T1000 (cell line): ENCODE measurements at regions not wholly inside any gene's neighbourhood (a gene's known extent, or its start where the extent isn't known, plus 50 kb on each side); places are given as distances from the start of the nearest gene placed in this dataset.
"Not testable (repeated sequence)": the region's sequence is repeated elsewhere in the genome, so short reads cannot be mapped to it uniquely, and the experiment has no call there.

ENCODE experiments used
- DNase-seq: peaks from one replicate; lab custom pipeline; 2025; ENCODE audit warnings: mixed read lengths; lab: John Stamatoyannopoulos, UW

DNA sequence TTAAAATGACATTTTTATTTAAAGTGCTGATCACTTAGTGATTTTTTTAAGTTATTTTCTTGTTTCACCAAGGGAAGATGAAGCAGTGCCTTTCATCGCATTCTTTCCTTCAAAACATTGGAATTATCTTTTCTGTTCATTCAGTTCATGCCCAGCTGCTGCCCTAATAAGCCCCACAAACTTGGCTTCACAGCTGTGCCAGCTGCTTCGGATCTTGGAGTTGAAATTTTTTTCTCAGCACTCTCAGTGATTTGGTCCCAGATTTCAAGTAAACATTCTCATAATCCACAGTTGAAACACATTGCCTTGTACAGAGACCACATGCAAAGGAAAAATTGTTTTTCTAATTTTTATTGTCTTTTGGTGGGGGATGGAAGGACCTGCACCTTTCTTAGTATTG lies 353.3 kb upstream of the LRP1B start:
- DNase-seq = no peak

DNA sequence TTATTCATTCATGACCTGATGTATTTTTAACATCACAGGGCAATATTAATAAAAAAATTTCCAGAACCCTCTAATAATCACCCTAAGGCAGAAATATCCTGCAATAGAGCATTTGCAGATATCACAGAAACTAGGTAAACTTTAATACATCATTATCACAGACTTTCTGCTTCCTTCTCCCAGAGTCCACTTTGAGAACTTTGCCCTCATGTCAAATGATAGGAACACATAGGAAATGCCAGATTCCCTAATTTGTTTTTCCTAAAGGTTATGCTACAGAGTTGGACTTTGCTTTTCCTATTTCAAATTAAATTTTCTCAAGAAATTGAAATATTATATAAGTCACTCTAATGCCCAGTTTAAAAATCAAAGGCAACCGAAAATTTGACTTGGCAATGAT lies 352.8 kb upstream of the LRP1B start:
- DNase-seq = no peak

DNA sequence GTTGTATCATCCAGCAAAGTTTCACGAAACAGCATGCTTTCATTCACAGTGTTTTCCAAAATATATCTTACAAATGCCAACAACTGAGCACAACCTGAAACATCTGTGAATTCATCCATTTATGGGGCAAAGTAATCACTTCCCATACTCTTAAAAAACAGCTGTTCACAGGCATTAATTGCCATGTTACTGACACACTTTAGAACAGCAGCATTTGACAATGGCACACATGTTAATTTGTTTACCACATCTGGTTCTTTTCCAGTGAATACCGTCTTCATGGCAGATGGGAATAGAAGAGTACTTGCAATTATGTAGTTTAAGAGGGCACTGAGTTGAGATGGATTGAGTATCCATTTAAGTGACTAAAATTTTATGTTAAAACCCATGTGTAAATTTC lies 347.4 kb upstream of the LRP1B start:
- DNase-seq = no peak

DNA sequence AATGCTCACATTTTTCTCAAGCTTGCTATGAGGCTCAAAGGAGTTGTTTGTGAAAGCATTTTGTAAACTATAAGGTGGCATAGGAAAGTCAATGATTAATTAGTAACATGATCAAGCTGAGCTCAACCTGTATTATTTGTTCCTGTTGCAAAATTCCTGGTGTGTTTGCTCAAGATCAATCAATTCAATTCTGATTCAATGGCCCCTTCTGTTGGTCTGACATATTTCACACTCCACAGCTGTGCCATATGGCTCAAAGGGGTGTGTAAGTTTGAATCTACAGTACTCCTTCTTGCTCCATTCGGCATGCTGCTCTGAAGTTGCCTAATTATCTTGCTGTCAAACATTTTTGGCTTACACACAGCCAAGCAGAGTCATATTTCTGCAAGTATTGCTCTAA lies 341.6 kb upstream of the LRP1B start:
- DNase-seq = no peak

DNA sequence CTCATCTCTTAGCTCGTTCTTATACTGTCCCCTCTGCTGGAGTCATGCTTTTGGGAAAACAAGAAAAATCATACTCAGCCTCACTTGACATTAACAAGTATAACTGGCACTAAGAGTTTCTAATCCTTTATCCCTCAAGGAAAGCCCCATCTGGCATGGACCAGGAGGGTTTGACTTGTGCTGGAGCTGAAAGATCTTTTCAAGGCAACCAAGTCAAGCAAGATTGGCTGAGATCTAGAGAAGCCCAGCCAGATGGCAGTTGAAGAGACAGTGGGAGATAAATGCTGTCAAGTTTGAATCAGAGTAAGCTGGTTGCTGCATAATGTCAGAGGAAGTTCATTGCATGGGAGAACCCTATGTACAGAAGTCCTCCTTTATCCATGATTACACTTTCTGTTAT lies 336.5 kb upstream of the LRP1B start:
- DNase-seq = no peak

DNA sequence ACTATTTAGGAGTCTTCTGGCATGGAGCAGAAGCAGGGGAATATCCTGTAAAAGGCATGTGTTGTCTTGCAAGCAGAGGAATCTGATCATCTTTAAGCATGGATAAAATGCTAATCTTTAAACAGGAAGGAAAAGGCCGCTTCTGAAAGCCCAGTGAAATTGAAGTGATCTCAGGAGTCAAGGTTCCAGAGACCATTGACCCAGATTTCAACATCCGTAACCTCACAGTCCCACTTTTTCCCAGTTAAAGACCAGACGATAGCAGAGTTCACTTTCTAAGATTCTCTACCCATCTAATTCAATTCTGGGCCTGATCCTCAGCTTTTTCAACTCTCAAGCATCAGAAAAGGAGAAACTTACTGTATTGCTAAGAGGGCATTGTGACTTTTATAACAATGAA lies 332.2 kb upstream of the LRP1B start:
- DNase-seq = no peak

DNA sequence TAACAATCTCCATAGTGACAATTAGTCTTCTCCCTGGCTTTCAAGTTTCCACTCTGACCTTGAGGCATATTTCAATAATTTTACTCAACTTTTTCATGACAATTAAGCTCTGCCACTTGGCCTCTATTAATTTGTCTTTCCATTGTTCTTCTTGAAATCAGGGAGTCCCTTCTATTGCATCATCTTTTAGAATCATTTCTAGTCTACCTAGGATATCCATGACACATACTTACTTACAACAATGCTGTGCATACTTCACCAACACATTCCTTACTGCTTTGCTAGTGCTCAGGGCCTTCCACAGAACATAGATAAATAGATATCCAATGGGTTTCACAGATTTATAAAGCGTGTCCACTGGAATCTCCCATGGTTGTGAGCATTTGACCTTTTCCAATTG lies 331.5 kb upstream of the LRP1B start:
- DNase-seq = no peak

DNA sequence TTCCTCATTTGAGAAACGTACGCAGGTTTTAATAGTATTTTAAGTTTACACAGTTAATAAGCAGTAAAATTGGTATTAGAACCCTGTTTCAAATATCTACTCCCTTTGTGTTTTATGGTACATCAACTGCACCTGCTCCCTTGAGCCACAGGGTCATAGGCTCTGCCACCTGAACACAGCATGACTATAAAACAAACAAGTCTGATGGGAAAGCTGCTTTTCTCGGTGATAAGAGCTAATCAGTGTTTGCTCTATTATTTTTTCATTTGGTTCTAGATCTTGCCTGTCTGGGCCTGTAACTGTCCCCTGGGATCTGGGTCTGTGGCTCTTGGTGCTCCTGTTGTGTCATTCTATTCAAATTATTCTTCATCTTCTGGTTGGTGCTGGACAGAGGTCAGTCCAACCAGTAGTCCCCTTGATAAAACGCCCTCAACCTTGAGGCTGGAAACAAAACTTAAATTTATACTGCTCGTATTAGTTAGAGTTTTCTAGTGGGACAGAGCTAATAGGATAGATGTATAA lies 314.8 kb upstream of the LRP1B start:
- no peak for DNase-seq

DNA sequence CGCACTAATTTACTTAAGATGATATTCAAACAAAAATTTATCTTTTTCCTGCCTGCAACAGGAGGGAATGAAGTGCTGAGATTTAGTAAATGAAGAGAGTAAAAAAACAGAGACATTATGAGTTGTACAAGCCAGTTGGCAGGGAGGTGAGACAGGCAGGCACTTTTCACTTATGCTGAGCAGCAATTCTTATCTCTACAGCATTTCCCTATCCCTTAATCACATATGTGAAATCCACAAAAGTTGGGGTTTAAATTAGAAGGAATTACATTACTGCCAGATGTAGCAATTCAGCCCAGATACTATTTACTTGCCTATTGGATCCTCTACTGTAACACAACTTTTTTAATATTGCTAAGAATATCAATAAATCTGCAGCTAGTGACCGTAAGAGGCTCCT lies 314.2 kb upstream of the LRP1B start:
- DNase-seq = no peak

DNA sequence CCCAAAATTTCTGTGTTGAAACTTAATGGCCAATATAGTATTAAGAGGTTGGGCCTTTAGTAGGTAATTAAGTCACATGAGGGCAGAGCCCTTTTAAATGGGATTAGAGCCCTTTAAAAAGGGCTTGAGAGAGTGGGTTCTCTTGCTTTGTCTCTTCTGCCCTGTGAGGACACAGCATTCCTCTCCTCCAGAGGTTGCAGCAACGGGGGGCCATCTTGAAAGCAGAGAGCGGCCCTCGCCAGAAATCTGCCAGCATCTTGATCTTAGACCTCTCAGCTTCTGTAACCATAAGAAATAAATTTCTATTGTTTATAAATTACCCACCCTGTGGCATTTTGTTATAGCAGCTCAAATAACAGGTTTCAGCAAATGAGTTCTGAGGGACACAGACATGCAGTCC lies 305.0 kb upstream of the LRP1B start:
- DNase-seq = no peak

DNA sequence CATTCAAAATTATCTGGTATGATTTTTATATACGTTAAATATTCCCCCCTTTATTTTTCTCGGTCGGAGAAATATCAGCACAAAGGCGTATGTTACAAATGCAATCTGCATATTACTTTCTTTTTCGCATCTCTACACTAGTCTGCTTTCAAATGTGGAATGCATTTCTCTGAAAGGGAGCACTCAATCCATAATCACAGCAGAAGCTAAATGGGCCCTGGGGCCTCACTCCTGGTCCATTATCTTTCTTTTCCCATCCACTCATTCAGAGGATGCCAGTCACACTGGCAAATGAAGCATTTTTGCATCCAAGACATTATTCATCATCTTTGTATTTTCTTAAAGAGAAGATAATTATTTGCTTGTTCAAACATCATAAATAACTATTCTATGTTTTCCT lies 295.2 kb upstream of the LRP1B start:
- no peak for DNase-seq

DNA sequence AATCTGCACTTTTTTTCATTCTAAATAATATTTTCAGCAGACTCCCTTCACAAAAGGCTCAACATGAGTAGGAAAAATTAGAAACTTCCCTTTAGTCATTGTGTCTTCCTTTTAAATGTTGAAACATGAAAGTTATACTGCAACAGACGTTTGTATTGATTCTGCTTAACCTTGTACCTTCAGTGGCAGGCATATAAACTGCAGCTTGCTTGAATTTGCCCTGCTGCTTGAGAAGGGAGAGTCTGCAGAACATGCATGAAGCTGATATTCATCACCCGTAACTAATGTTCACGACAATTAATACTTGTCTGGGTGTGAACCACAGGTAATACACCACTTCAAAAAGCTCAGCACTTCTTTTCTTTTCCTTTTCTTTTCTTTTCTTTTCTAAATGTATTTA lies 294.7 kb upstream of the LRP1B start:
- no peak for DNase-seq

DNA sequence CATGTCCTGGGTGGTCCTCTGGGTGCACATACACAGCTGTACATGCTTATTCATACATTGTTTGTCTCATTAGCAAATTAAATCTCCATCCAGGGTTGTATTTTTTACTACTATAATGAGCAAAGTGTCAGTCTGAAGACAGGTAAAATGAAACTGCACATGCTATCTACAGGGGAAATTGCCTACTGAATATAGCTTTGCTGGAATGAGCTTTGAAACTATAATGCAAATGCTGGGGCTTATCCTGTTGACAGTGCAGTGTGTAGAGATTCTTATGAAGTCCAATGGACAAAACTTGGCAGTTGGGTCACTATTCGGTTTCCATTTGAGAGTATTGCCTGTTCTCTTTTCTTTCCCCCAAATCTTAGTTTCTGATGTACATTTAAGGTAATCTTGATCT lies 292.8 kb upstream of the LRP1B start:
- no peak for DNase-seq

DNA sequence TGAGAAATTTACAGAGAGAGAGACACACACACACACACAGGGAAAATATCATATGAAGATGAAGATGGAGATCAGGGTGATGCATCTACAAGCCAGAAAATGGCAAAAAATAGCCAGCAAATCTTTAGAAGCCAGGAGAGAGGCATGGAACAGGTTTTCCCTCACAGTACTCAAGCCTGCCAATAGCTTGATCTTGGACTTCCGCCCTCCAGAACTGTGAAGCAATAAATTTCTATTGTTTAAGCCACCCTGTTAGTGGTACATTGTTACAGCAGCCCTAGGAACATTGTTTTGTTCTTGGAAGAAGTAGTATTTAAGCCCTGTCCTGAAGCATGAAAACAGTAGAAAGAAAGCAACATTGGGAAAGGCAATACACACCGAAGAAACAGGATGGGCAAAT lies 292.0 kb upstream of the LRP1B start:
- no peak for DNase-seq

DNA sequence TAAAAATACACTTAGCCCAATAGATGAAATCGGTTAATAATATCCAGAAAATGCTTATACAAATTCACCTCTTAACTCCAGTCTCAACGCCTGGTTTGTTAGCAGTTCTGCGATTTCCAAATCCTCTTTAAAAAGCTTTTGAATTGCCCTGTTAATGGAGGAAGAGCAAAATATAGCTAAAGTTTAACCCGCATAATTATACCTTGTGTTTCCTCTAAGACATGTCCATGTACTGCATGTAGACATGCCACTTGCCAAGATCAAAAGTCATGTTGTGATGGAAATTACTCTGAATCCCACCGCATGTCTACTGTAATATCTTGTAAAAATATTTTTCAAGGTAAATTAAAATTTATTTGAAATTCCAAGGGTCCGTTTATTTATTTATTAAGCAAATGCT lies 291.2 kb upstream of the LRP1B start:
- no peak for DNase-seq

DNA sequence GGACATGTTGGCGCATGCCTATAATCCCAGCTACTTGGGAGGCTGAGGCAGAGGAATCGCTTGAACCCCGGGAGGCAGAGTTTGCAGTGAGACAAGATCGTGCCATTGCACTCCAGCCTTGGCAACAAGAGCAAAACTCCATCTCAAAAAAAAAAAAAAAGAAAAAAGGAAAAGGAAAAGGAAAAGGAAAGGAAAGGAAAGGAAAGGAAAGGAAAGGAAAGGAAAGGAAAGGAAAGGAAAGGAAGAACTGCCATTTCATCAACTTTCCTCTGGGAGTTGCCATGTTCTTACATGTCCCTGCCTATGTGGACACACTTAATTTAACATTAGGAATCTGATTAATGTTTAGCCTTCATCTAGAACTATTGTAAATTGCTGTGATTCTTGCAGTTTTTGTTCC lies 287.9 kb upstream of the LRP1B start:
- DNase-seq = not testable (repeated sequence)

DNA sequence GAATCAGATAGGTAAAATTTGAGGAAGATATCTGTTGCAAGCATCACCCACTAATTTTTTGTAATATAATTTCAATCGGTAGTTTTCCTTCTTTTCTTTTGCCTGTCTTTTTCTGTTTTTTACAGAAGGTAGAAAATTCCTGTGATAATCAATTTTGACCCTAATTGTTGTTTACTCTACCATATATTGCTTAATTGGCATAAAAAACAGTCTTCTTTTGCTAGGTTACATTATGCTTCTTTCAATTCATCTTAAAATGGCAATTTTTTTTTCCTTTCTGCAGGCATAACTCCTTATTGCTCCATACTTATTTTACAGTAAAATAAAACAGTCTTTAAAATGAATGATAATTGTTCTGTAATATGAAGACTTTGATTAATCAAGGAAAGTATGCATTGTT lies 286.2 kb upstream of the LRP1B start:
- no peak for DNase-seq

DNA sequence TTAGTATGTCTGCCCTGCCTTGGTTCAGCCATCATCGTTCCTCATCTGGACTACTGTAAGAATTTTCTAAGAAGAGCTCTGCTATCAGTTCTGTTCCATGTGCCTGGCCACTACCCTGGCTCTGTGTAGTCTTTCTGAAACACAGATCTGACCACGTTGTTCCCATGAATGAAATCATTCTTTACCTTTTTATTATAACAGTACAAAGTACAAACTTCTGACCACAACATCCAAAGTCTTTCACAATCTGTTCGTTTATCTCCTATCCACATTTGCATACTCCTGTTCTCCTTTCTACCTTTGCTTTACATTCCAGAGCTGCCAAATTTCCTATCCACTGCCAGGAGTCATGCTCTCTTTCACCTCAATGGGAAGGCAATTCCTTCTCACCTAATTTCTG lies 284.6 kb upstream of the LRP1B start:
- no peak for DNase-seq

DNA sequence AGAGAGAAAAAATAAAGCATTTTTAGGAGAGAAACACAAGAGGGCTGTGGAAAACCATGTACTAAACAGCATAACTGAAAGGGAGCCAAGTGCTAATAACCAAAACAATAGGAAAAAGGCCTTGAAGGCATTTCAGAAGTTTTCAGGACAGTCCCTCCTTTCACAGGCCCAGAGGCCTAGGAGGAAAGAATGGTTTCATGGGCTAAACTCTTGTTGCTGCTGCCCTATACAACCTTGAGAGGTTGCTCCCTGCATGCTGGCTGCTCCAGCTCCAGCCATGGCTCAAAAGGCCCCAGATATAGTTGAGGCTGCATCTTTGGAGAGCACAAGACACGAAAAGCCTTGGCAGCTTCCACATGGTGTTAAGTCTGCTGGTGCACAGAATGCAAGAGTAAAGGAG lies 267.4 kb upstream of the LRP1B start:
- DNase-seq = no peak

DNA sequence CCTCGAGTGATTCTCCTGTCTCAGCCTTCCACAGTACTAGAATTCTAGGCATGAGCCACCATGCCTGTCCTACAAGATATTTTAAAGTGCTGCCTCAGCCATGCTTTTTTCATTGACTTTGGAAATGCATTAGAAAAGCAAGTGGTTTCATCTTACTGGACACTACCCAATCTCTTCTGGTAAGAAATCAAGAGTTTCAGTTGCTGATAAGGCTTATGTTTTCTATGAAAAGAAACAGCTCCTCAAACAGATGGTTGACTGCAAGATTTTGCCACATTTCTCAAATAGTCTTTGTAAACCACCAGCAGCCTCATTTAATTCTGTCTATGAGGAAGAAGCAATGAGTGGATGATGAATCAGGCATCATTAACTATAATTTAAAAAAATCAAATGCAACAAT lies 264.5 kb upstream of the LRP1B start:
- no peak for DNase-seq

DNA sequence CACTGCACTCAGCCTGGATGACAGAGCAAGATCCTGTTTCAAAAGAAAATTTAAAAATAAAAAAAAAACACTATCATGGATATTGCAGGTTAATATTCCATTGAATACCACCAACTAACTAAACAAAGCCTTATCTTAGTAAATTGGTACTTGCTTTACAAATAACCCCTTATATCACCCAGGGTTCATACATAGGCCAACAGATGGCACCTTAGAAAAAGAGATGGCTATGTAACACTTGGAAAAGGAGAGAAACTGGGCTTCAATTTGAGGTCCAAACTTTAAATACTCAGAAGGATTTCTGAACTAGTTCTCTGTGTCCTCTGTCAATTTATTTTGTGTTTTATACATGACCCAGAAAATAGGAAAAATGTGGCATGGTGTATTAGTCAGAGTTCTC lies 249.6 kb upstream of the LRP1B start:
- DNase-seq = no peak

DNA sequence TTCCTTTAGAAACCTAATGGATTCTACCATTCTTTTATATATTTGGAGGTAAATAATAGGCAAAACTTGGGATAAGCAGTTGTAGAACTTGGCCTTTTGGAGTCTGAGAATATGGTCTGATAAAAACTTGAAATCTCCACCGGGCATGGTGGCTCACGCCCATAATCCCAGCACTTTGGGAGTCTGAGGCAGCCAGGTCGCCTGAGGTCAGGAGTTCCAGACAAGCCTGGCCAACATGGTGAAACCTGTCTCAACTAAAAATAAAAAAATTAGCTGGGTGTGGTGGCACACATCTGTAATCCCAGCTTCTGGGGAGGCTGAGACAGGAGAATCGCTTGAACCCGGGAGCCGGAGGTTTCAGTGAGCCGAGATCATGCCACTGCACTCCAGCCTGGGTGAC lies 231.3 kb upstream of the LRP1B start:
- not testable (repeated sequence) for DNase-seq

DNA sequence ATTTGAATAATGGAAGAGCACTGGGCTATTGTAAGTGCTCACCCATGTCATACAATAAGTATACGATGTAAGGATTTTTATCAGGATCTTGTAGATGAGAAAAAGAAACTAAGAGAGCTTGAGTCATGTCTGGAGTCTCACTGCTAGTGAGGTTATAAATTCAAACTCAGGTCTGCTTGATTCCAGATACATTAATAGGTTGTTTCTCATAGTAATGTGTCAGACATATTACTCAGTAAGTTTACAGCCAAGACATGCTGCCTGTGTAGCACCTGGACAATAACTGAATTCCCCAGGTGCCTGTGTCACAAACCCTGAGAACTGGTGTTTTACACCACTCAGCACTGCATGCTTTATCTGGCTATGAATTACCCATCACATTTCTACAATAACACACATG lies 216.9 kb upstream of the LRP1B start:
- DNase-seq = no peak

DNA sequence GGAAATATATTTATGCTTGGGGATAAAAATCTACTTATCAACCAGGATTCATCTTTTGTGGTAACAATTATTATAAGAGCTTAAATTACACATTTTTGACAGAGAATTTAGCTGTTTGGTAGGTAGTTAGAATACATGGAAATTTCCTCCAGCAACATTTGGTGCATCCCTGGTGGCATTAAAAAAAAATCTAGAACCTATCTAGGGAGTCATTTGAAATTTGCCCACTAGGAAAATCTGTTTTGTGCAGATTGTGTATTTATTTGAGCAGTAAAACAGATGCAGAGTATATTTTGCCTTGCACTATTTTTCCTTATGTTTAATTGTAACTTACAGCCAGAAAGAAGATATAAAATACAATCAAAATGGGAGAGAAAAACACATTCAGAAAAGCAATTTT lies 208.4 kb upstream of the LRP1B start:
- no peak for DNase-seq

DNA sequence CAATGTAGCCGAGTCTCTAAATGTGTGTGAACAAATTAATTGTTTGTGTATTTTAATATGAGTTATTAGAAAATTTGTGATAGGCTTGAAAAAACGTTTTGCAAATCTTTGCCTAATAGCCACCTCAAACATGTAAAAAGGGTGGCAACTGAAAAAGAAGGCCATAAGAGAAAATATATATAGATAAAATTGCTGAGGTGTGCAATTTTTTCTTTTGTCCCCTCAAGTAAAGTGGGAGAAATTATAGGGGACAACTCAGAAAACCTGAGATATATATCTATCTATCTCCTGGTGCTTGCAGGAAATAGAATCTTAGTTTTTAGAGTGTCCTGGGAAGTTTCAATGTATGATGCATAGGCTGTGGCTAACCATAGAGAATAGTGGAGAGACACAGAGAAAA lies 201.4 kb upstream of the LRP1B start:
- no peak for DNase-seq
